GM12873 (cell line): ENCODE measurements at regions not wholly inside any gene's neighbourhood (a gene's known extent, or its start where the extent isn't known, plus 50 kb on each side); places are given as distances from the start of the nearest gene placed in this dataset.

Source experiments
- CTCF ChIP-seq: IDR thresholded peaks from 2 replicates; pipeline ENCODE4 v1.5.1; 2012; ENCODE audit warnings: low read depth, mild to moderate bottlenecking, moderate library complexity, low read length, control low read depth; ENCODE audit not compliant: insufficient read depth; ENCODE audit errors: missing control alignments

GRCh38 chr7:54968018-54968417, 50.8 kb upstream of the EGFR start:
- TF ChIP-seq CTCF: no peak
